NCI-H128 (cell line): ENCODE measurements at regions not wholly inside any gene's neighbourhood (a gene's known extent, or its start where the extent isn't known, plus 50 kb on each side); places are given as distances from the start of the nearest gene placed in this dataset.
"Not testable (repeated sequence)": the region's sequence is repeated elsewhere in the genome, so short reads cannot be mapped to it uniquely, and the experiment has no call there.

Source experiments
- DNase-seq: peaks from one replicate; lab custom pipeline; 2025; ENCODE audit not compliant: unreplicated experiment; lab: John Stamatoyannopoulos, UW

DNA sequence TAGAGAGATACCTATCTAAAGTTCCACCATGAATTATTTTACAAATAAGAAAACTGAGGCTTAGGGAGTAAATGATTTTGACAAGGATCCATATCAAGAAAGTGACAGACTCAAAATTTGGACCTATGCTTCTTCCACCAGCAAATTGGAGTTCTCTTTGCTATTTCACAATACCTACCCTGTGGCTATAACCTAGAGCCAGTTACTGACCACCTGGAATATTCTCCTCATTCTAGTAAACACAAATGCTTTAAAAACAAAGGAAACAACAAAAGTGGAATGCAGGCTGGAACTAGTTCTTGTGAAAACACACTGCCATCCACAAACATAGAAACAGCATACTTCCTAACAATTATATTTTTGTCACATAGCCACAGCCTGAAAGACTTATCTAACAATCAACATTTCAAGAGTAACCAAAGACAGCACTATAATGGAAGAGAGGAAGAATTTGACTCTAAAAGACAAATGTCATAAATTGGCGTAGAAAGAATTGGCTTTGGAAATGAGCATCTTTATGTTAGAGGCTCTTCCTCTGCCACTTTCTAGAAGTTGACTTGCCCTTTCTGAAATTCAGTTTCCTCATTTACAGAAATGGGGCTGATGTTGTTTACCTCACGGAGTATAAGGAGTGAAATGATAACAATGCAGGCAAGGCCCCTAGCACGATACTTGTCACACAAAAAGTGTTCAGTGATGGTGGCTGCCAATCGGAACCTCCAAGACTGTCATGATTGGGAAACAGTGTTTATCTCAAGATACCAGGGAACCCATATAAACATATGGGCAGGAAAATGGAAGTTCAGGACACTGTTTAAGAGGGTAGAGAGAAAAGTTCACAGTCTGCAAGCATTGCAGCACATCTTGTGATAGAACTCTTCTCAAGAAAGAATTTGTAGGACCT is 138.6 kb upstream of the LGR5 start:
- DNase-seq: no peak

DNA sequence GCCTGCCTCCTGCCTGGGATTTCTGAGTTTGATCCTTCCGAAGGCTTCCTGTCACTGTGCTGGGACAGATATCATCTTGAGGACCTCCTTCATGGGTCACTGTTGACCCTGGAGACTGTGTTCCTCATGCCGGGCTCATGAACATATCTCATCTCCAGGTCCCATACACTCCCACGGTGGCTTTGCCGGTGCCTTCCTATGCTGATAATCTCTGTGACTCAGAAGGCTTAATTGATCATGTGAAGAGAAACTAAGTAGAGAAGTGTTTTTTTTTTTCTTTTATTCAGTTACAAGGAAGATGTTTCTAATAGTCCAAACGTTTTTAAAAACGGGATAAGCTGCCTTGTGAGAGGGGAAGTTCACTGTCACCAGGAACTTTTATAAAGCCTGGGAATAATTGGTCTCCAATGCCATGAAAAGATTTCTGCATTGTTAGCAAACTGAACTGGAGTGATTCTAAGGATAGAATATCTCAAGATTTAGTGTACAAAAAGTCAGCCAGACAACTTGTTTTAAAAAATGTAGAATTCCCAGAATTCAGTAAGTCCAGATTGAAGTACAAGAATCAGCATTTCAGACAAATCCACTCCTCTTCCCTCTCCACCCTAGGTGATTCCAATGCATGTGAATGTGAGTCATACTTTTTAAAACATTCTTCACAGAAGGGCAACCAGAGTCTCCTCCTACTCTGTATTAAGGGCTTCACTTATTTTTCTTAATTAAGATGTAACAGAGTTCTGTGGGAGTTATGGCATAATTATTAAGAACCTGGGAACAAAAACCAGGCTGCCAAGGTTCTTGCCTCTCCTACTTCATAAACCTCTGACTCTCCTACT is 139.8 kb upstream of the LGR5 start:
- no peak for DNase-seq

DNA sequence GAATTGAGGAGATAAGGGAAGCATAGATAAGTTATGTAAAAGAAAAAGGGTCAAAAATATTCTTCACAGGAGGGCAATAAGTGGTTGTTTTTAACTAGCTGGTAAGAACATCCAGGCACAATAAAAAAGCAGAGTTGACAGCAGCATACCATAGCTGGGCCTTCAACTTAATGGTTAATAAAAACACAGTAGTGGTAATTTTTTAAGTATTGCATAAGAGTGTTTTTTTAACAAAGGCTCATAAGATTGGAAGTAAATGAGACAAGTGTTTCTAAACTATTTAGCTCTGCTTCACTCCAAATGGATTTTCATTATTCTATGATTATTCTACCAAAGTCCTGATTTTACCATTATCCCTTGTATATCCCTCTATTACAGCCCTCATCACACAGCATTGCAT is 140.1 kb upstream of the TSPAN8 start:
- no peak for DNase-seq

DNA sequence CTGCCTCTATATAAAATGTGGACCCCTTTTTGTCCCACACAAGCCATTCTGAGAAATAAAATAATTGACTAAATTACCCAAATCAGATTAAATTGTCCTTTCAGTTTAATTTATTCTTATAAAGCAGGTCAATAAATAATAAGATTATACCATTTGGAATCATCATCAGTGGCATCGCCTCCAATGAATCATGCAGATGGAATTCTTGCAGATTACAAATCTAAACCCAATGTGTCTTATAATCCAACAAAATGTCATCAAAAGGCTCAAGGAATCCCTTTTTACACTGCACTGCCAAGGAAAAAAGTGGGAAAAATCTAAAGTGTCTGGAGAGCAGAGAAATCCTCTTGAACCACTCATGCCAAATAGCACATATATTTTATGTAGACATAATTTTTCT is 138.2 kb upstream of the TSPAN8 start:
- no peak for DNase-seq

DNA sequence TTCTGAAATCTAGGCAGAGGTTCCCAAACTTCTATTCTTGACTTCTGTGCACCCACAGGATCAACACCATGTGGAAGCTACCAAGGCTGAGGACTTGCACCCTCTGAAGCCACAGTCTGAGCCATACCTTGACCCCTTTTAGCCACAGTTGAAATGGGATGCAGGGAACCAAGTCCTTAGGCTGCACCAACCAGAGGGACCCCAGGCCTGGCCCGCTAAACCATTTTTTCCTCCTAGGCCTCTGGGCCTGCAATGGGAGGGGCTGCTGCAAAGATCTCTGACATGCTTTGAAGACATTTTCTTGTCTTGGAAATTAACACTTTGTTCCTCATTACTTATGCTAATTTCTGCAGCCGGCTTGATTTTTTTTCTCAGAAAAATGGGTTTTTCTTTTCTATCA is 133.9 kb upstream of the TSPAN8 start:
- no peak for DNase-seq

DNA sequence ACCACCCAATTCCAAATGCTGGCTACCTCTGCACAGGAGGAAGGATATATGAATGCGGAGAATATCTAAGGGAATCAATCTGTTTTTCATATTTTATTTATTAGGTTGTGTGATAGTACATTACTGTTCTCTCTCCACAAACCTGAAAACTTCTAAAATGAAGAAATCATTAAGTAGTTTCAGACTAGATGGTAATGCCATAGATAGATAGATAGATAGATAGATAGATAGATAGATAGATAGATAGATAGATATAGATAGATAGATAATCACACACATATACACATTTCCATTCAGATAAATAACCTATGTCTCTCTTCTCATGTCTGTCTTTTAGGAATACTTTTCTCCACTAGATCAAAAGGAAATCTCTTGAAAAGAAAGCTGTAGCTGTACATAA is 126.1 kb upstream of the TSPAN8 start:
- DNase-seq: no peak

DNA sequence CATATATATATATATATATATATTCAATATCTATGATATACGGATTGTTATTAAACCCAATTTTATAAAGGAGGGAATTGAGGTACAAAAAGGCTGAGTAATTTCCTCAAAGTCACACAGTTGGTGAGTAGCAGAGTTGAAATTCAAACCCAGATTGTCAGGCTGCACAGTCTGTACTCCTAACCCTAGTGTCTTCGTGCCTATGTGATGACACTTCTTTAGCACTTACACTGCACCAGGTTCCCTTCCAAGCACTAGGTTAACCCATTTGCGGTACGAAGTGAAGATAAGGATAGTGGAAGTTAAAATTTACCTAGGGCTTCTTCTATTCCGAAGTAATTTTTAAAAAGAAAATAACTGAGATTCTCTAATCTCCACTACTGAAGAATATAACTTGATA is 125.1 kb upstream of the TSPAN8 start:
- DNase-seq: no peak

DNA sequence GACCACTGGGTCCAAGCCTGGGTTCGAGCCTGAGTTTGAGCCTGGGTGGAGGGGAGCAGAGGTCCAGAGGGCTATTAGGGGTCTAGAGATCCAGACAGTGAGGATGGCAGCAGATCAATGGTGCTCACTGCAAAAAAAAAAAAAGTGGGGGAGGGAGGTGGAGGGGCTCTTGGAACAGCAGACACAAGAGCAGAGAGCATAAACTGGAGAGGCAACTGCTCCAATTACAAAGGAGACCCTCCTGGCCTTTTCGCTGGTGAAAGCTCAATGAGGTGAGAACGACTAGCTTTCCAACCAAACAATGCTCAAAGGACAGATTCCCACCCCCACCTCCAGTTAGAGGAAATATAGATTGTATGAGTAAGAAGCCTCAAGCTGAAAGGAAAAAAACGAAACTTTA is 124.2 kb upstream of the TSPAN8 start:
- DNase-seq: no peak

DNA sequence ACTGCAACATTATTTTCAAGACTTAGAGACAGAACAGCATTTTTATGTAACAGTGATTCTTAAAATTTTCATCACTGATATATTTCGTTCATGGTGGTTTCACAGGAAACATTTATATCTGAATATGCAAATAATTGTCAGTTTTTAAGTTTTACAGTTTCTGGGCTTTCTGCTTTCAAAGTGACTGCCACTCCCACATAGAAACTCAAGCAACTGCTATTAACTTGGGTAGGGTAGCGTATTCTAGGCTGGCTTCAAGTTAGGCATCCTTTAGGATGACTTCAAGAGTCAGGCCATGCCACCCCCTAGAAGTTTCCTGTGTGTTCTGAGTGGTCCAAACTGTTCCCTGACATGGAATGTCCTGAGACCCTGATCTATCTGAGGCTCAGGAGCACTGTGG is 123.6 kb upstream of the TSPAN8 start:
- no peak for DNase-seq

DNA sequence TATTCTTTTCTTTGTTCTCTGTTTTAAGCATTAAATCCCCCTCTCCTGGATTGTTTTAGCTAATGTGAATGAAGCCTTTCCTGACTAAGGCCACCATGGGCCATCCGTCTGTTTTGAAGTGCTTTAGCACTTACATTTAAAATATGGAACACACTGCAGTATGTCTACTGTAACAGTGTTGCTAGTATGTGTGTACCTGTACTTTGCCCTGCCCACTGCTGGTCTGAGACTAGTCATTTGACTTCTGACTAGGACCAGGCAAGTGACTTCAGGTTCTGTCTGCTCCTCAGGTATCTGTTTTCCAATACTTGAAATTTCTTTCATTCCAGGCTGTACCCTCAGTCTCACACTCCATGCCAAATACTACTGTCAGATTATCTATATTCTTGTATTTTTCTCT is 120.1 kb upstream of the TSPAN8 start:
- no peak for DNase-seq

DNA sequence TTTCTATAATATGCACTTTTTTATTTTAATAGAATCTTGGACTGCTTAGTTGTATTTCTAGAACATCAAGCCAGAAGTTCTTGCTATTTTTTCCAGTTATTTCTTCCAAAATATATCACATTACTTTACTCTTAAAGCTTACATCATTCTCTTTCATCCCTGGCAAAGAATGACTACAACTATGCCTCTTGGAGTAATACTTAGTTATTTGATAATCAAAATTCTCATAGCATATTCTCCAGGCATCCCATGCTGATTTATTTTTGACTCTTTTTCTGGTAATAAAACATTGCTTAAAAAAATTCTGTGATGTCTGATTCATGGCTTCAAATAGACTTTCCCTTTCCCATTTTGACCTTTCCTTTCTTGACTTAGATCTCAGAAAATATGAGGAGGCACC is 118.7 kb upstream of the TSPAN8 start:
- no peak for DNase-seq

DNA sequence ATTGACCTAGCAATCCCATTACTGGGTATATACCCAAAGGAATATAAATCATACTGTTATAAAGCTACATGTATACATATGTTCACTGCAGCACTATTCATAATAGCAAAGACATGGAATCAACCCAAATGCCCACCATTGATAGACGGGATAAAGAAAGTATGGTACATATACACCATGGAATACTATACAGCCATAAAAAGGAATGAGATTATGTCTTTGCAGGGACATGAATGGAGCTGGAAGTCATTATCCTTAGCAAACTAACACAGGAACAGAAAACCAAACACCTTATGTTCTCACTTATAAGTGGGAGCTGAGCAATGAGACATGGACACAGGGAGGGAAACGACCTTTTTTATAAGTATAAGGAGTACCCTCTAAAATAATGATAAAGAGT is 113.0 kb upstream of the TSPAN8 start:
- DNase-seq: not testable (repeated sequence)

DNA sequence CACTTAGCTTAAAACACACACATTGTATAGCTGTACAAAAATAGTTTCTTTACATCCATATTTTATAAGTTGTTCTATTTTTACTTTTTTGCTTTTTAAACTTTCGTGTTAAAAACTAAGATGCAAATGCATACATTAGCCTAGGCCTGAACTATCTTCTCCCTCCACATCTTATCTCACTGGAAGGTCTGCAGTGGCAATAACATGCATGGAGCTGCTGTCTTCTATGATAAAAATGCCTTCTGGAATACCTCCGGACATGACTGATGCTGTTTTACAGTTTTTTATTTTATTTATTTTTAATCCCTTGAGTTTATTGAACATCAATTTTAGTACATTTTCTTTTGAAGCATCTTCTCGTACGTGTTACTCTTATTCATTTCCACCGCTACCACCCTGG is 112.3 kb upstream of the TSPAN8 start:
- no peak for DNase-seq

DNA sequence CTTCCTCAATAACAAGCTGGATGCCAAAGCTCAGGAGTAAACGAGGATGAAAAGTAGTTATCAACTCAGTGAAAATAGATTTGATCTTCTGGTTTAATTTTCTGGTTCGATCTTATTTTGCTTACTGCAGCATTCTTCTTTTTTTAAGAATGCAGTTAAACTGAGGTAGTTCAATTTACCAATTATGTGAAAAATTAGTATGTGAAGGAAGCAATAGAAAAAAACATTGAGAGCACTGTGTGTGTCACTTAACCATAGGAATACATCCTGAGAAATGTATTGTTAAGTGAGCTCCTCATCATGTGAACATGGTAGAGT is 111.4 kb upstream of the TSPAN8 start:
- DNase-seq: no peak

DNA sequence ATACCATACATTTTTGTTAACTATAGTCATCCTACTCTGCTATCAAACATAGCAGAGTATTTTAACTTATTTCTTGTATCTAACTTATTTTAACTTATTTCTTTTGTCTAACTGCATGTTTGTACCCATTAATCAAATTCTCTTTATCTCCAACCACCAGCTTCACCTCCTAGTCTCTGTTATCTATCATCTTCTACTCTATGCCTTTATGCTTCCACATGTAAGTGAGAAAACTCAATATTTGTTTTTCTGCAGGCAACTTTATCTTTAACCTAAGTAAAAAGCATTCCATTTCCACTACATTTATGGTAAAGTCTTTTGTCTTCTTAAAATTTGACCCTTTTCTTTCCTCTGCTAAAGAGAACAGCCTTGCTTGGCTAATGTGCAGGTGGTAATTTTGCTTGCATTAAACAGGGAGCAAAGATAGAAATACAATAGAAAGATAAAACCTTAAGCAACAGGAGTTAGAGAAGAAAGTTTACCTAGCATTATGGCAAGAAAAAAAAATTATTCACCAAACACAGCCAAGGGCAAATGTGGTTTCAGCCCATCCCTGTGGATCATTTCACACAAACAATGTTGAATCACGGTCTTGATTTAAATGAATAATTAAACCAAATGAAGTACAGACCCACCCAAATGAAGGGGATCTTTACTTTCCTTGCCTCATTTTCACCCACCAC is 110.9 kb upstream of the TSPAN8 start:
- no peak for DNase-seq

DNA sequence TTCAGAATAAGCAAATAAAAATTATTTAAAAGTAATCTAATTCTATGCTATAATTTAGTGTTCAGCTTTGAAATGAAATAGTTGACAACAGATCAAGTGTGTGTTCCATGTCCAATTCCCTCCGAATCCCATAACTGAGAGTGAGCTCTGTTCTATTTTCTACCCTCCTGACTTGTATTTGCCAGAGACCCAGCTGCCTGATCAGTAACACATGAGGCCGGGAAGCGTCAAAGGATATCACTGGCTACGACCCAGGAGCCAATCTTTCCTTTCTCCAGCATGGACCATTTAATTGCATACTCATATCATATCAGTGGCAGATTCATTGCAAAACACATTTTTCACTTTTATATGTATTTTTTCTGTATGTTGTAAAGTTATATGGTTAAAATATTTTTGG is 108.8 kb upstream of the TSPAN8 start:
- no peak for DNase-seq

DNA sequence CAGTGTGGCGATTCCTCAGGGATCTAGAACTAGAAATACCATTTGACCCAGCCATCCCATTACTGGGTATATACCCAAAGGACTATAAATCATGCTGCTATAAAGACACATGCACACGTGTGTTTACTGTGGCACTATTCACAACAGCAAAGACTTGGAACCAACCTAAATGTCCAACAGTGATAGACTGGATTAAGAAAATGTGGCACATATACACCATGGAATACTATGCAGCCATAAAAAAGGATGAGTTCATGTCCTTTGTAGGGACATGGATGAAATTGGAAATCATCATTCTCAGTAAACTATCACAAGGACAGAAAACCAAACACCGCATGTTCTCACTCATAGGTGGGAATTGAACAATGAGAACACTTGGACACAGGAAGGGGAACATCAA is 107.9 kb upstream of the TSPAN8 start:
- DNase-seq: not testable (repeated sequence)

DNA sequence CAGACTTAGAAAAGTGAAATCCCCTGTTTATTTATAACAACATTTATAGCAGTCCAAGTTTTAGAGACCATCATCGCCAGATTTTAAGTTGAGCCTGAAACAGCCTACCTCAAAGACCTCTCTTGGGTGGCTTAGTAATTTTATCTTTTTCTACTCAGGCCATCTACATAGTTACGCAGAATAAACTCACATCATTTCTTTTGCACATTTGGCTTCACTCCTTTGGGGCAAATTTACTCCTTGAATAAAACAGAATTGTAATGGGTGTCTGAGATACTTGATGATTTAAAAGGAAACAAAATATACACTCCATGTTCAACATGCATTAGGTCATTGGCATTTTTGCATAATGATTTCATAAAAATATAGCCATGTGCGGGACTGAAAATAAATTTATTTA is 104.7 kb upstream of the TSPAN8 start:
- DNase-seq: no peak

DNA sequence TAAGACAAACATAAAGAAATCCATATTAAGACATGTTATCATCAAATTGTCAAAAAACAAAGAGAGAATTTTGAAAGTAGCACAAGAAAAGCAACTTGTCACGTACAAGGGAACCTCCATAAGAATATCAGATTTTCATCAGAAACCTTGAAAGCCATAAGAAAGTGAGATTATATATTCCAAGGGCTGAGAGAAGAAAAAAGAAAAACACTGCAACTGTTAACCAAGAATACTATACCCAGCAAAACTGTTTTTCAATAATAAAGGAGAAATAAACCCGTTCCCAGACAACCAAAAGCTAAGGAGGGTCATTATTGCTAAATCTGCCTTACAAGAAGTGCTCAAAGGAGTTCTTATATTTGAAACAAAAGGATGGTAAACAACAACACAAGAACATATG is 94.7 kb upstream of the TSPAN8 start:
- no peak for DNase-seq

DNA sequence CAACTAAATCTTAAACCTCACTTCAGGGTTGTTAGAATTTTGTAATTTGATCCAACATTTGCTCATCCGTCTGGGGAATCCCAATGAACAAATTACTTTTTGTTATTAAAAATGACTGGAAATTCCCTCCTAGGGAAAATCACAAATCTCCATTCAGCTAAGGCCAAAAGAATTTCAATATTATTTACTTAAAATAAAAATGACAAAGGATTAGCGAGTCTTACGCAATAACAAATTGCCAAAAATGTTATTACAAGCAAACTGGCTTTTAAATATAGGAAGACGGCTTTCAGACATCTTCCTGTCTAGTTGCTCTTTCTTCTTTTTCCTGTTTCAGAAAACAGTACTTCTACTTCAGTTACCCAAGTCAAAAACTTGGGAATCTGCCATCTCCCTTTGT is 92.4 kb upstream of the TSPAN8 start:
- no peak for DNase-seq

DNA sequence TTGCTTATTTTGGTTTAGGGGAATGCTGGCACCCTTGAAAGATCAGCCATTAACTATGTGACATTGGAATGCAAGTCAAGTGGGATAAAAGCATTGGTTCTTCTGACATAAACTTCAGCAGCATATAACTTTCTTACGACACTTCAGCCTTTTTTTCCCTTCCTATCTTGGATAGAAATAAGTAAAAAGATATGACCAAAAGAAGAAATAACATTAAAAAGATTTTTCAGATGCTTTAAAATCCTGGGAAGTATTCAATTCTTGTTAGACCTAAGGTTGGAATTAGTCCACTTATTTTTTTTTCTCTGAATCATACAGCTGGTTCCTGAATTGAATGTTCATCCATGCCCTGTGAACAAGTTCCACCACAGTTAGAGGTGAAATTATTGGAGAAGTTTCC is 85.6 kb upstream of the TSPAN8 start:
- no peak for DNase-seq

DNA sequence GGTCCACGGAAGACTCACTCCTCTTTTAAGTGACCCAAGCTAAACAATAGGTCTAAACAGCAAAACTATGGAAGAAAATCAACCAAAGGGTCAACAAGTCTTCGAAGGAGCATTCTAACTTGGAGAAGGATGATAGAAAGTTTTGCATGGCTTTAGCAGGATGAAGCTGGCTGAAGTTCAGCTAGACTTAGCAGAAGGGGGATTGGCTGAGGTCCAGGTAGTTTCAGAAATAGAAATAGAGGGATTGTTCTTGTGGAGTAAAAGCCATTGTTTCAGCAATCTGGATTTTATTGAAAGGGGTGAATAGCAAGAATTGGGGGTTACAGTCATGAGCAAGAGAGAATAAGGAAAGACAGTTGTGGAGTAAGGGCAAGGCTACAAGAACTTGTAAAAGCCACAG is 84.7 kb upstream of the TSPAN8 start:
- no peak for DNase-seq
